H9 (cell line): ENCODE measurements at regions not wholly inside any gene's neighbourhood (a gene's known extent, or its start where the extent isn't known, plus 50 kb on each side); places are given as distances from the start of the nearest gene placed in this dataset.

Experiments
- DNase-seq: peaks from one replicate; pipeline ENCODE4 v3.0.0-alpha.2; 2017
- H2AFZ ChIP-seq: one replicate; pipeline ENCODE4 v1.6.1; 2013; ENCODE audit warnings: mild to moderate bottlenecking, low read length, control low read depth, moderate library complexity
- H2AK5ac ChIP-seq: 2 replicates; pipeline ENCODE4 v1.6.1; 2013; ENCODE audit warnings: low read length, control low read depth, mixed read lengths; ENCODE audit not compliant: insufficient read length
- H2BK120ac ChIP-seq: one replicate; pipeline ENCODE4 v1.6.1; 2013; ENCODE audit warnings: low read depth, mild to moderate bottlenecking, low read length, control low read depth, inconsistent platforms; ENCODE audit not compliant: poor library complexity, severe bottlenecking
- H2BK12ac ChIP-seq: 2 replicates; pipeline ENCODE4 v1.6.1; 2013; ENCODE audit warnings: low read length, control low read depth, mixed read lengths, low read depth; ENCODE audit not compliant: insufficient read length
- H2BK15ac ChIP-seq: 2 replicates; pipeline ENCODE4 v1.6.1; 2013; ENCODE audit warnings: low read depth, low read length, control low read depth
- H2BK20ac ChIP-seq: one replicate; pipeline ENCODE4 v1.6.1; 2013; ENCODE audit warnings: low read depth, mild to moderate bottlenecking, low read length, control low read depth, inconsistent platforms; ENCODE audit not compliant: poor library complexity, severe bottlenecking
- H2BK5ac ChIP-seq: 2 replicates; pipeline ENCODE4 v1.6.1; 2013; ENCODE audit warnings: low read length, control low read depth, mixed read lengths; ENCODE audit not compliant: insufficient read length
- H3K14ac ChIP-seq: 2 replicates; pipeline ENCODE4 v1.6.1; 2013; ENCODE audit warnings: low read length, control low read depth; ENCODE audit not compliant: insufficient read depth
- H3K18ac ChIP-seq: 2 replicates; pipeline ENCODE4 v1.6.1; 2013; ENCODE audit warnings: low read depth, mild to moderate bottlenecking, mixed read lengths, low read length, control low read depth; ENCODE audit not compliant: insufficient read length
- H3K23ac ChIP-seq: 2 replicates; pipeline ENCODE4 v1.6.1; 2013; ENCODE audit warnings: low read length, control low read depth, mixed read lengths, low read depth; ENCODE audit not compliant: insufficient read length
- H3K23me2 ChIP-seq: 2 replicates; pipeline ENCODE4 v1.6.1; 2013; ENCODE audit warnings: low read depth, mild to moderate bottlenecking, mixed read lengths, low read length, control low read depth; ENCODE audit not compliant: insufficient read length, poor library complexity, severe bottlenecking
- H3K27ac ChIP-seq: 2 replicates; pipeline ENCODE4 v1.5.1; 2013; ENCODE audit warnings: low read length, control low read depth, mixed read lengths, low read depth; ENCODE audit not compliant: insufficient read length
- H3K27me3 ChIP-seq: 2 replicates; pipeline ENCODE4 v1.6.1; 2013; ENCODE audit warnings: low read length, control low read depth, inconsistent platforms; ENCODE audit not compliant: insufficient read depth
- H3K4ac ChIP-seq: 2 replicates; pipeline ENCODE4 v1.6.1; 2013; ENCODE audit warnings: low read depth, mild to moderate bottlenecking, control low read depth, inconsistent platforms, low read length, moderate library complexity
- H3K4me1 ChIP-seq: 2 replicates; pipeline ENCODE4 v1.6.1; 2013; ENCODE audit warnings: low read length, control low read depth, inconsistent platforms; ENCODE audit not compliant: insufficient read depth
- H3K4me2 ChIP-seq: 2 replicates; pipeline ENCODE4 v1.6.1; 2013; ENCODE audit warnings: low read length, control low read depth, mixed read lengths; ENCODE audit not compliant: insufficient read length, insufficient read depth
- H3K56ac ChIP-seq: 2 replicates; pipeline ENCODE4 v1.6.1; 2013; ENCODE audit warnings: low read depth, mild to moderate bottlenecking, mixed read lengths, low read length, control low read depth; ENCODE audit not compliant: insufficient read length
- H3K79me1 ChIP-seq: 2 replicates; pipeline ENCODE4 v1.6.1; 2013; ENCODE audit warnings: low read depth, mild to moderate bottlenecking, moderate library complexity, low read length, control low read depth, inconsistent platforms; ENCODE audit not compliant: insufficient read depth, poor library complexity, severe bottlenecking
- H3K79me2 ChIP-seq: 2 replicates; pipeline ENCODE4 v1.6.1; 2013; ENCODE audit warnings: low read length, control low read depth, inconsistent platforms; ENCODE audit not compliant: insufficient read depth
- H3K9ac ChIP-seq: 2 replicates; pipeline ENCODE4 v1.6.1; 2013; ENCODE audit warnings: low read length, control low read depth, mixed read lengths; ENCODE audit not compliant: insufficient read length; ENCODE audit errors: extremely low read depth
- H3K9me3 ChIP-seq: one replicate; pipeline ENCODE4 v1.6.1; 2013; ENCODE audit warnings: low read depth, low read length, inconsistent platforms; ENCODE audit not compliant: control insufficient read depth
- H3T11ph ChIP-seq: one replicate; pipeline ENCODE4 v1.6.1; 2013; ENCODE audit warnings: mild to moderate bottlenecking, low read length, control low read depth, inconsistent platforms
- H4K20me1 ChIP-seq: one replicate; pipeline ENCODE4 v1.6.1; 2013; ENCODE audit not compliant: control insufficient read depth, insufficient read length, insufficient read depth
- H4K5ac ChIP-seq: 2 replicates; pipeline ENCODE4 v1.6.1; 2013; ENCODE audit warnings: low read depth, mild to moderate bottlenecking, mixed read lengths, low read length, control low read depth; ENCODE audit not compliant: insufficient read length
- H4K8ac ChIP-seq: replicated peaks from 2 replicates; pipeline ENCODE4 v1.6.1; 2013; ENCODE audit warnings: low read length, control low read depth, mixed read lengths, low read depth; ENCODE audit not compliant: insufficient read length
- H4K91ac ChIP-seq: 2 replicates; pipeline ENCODE4 v1.6.1; 2013; ENCODE audit warnings: low read depth, mild to moderate bottlenecking, moderate library complexity, mixed read lengths, low read length, control low read depth; ENCODE audit not compliant: insufficient read length
- H3K27ac Mint-ChIP-seq, 3 experiments: 2 replicates in 2 of 3; 3 replicates in 1 of 3; pipeline ENCODE4 v1.8.0; 2020 to 2021; ENCODE audit warnings: mixed read lengths in 3 of 3, mild to moderate bottlenecking in 1 of 3, moderate library complexity in 1 of 3
- H3K27me3 Mint-ChIP-seq: 2 replicates; pipeline ENCODE4 v1.8.0; 2021; ENCODE audit warnings: low read depth, mild to moderate bottlenecking, moderate library complexity, mixed read lengths
- H3K36me3 Mint-ChIP-seq, 3 experiments: 2 replicates in 2 of 3; 3 replicates in 1 of 3; pipeline ENCODE4 v1.8.0; 2020 to 2021; ENCODE audit warnings: low read depth in 3 of 3, mixed read lengths in 3 of 3; ENCODE audit not compliant: insufficient read depth in 1 of 3
- H3K4me1 Mint-ChIP-seq, 2 experiments: 2 replicates each; pipeline ENCODE4 v1.8.0; 2020; ENCODE audit warnings: mixed read lengths in 2 of 2
- H3K4me3 Mint-ChIP-seq, 2 experiments: 2 replicates in 1 of 2; 3 replicates in 1 of 2; pipeline ENCODE4 v1.8.0; 2020 to 2021; ENCODE audit warnings: mild to moderate bottlenecking in 2 of 2, mixed read lengths in 2 of 2, moderate library complexity in 1 of 2
- H3K9me3 Mint-ChIP-seq, 2 experiments: 2 replicates in 1 of 2; 3 replicates in 1 of 2; pipeline ENCODE4 v1.8.0; 2020; ENCODE audit warnings: mild to moderate bottlenecking in 2 of 2, mixed read lengths in 2 of 2, moderate library complexity in 1 of 2
- WGBS: extraction: QIAGEN DNeasy Blood & Tissue Kit; methylation state at CpG from one replicate; pipeline ENCODE4 v1.1.7; 2013; ENCODE audit warnings: missing lambda C conversion rate, low lambda C conversion rate, mixed read lengths; ENCODE audit not compliant: insufficient read length; ENCODE audit errors: extremely low coverage; 5-methylcytosine and 5-hydroxymethylcytosine counted together
- TF ChIP-seq, protein P1 (sequence below): fragments of 200-600 bp; sonication (generic); conservative IDR thresholded peaks from 3 replicates; pipeline ENCODE4 v1.8.0; 2021; ENCODE audit warnings: antibody characterized with exemption, mild to moderate bottlenecking

DNA sequence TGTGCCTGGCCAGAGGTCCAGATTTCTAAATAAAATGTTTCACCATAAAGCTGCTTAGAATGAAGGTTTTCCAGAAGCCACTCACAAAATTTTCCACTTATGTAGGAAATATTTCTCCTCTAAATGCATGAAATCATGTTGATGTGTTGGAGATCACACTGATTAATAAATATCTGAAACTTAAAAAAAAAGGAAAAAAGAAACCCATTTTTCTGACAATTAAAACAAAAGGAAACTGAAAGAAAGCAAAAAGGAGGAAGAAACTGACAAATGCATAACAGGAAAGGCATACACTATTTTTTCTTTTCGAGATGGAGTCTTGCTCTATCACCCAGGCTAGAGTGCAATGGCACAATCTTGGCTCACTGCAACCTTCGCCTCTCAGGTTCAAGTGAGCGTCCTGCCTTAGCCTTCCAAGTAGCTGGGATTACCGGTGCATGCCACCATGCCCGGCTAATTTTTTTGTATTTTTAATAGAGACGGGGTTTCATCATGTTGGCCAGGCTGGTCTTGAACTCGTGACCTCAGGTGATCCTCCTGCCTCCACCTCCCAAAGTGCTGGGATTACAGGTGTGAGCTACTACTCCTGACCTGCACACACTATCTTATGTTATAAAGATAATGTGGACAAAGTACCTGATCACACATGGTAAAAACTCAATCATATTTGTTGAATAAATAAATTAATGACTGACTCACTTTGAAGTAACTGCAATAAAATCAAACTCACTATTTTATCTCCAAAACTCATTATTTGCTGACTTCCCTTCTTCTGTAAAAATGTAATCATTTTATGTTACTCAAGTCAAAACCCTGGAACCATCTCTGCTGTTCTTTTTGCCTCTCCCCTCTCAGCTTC lies 149.8 kb upstream of the NR5A2 start:
- no peak overlapping the region for H2BK120ac ChIP-seq
- no peaks in the 10 kb centered on the region for H4K20me1 ChIP-seq

More for the DNA sequence above, 149.8 kb upstream of the NR5A2 start:
- H3K27me3 Mint-ChIP-seq: no peaks in the 10 kb centered on the region
- H3K18ac ChIP-seq: no peak overlapping the region
- no peak overlapping the region for H3T11ph ChIP-seq
- no peak overlapping the region for H4K5ac ChIP-seq
- no peak overlapping the region for H2BK15ac ChIP-seq
- no peak overlapping the region for H2BK5ac ChIP-seq
- no CpG with 5 or more reads among the region's 7 CpGs for WGBS
- H3K4me2 ChIP-seq: no peak overlapping the region
- no peak overlapping the region for H4K91ac ChIP-seq
- H3K9me3 ChIP-seq: no peaks in the 10 kb centered on the region
- H3K27me3 ChIP-seq: no peaks in the 10 kb centered on the region
- DNase-seq: no peak
- no peak overlapping the region for H3K4ac ChIP-seq
- no peak overlapping the region for H3K56ac ChIP-seq
- H3K4me1 ChIP-seq: no peaks in the 10 kb centered on the region; the same call in 1 of the 2 replicates
- H3K23me2 ChIP-seq: no peaks in the 10 kb centered on the region
- H2AFZ ChIP-seq: no peak overlapping the region
- no peaks in the 10 kb centered on the region for H3K79me2 ChIP-seq
- no peaks in the 10 kb centered on the region for H3K79me1 ChIP-seq
- no peaks in the 10 kb centered on the region; a peak in 1 of 4 replicates for H3K4me1 Mint-ChIP-seq
- no peaks in the 10 kb centered on the region; a peak in 2 of 5 replicates for H3K9me3 Mint-ChIP-seq
- H3K14ac ChIP-seq: no peak overlapping the region
- no peaks in the 10 kb centered on the region for H3K36me3 Mint-ChIP-seq
- TF ChIP-seq, protein P1, sequence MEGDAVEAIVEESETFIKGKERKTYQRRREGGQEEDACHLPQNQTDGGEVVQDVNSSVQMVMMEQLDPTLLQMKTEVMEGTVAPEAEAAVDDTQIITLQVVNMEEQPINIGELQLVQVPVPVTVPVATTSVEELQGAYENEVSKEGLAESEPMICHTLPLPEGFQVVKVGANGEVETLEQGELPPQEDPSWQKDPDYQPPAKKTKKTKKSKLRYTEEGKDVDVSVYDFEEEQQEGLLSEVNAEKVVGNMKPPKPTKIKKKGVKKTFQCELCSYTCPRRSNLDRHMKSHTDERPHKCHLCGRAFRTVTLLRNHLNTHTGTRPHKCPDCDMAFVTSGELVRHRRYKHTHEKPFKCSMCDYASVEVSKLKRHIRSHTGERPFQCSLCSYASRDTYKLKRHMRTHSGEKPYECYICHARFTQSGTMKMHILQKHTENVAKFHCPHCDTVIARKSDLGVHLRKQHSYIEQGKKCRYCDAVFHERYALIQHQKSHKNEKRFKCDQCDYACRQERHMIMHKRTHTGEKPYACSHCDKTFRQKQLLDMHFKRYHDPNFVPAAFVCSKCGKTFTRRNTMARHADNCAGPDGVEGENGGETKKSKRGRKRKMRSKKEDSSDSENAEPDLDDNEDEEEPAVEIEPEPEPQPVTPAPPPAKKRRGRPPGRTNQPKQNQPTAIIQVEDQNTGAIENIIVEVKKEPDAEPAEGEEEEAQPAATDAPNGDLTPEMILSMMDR: no peak
- no peak overlapping the region for H4K8ac ChIP-seq
- H3K23ac ChIP-seq: no peak overlapping the region
- H3K27ac ChIP-seq: no peak overlapping the region
- no peak overlapping the region for H3K4me3 Mint-ChIP-seq
- no peak overlapping the region for H3K27ac Mint-ChIP-seq
- no peak overlapping the region for H3K9ac ChIP-seq
- H2AK5ac ChIP-seq: no peak overlapping the region
- no peak overlapping the region for H2BK12ac ChIP-seq
- H2BK20ac ChIP-seq: no peak overlapping the region
